K562 (cell line): ENCODE measurements at regions not wholly inside any gene's neighbourhood (a gene's known extent, or its start where the extent isn't known, plus 50 kb on each side); places are given as distances from the start of the nearest gene placed in this dataset.

Experiments used
- ATAC-seq: fragments of 200-7000 bp; cut with Tn5 transposase; 3 replicates; pipeline ENCODE4 v1.9.1; 2020; ENCODE audit warnings: moderate library complexity
- BruUV-seq: library from RNA; stranded (reverse); fragments of 400-500 nt; replicated peaks from 2 replicates; lab custom pipeline; 2021; lab: Mats Ljungman, UMichigan
- CTCF ChIA-PET: fragments of 300-600 bp; formaldehyde crosslinking; extraction: SDS; loops from one replicate; lab custom pipeline; 2021; ENCODE audit warnings: low intra/inter-chr PET ratio; lab: Yijun Ruan, JAX
- POLR2A ChIA-PET: fragments of 300-600, 350-650 bp; sonication (Branson Sonifier 250); formaldehyde crosslinking; extraction: SDS; loops from one replicate; lab custom pipeline; 2021; ENCODE audit warnings: antibody characterized with exemption, inconsistent platforms; lab: Yijun Ruan, JAX
- DNase-seq, 4 experiments: peaks; one replicate each; pipeline versions ENCODE4 v3.0.0 to v3.0.0-alpha.2; 2011 to 2018; ENCODE audit warnings: low spot score in 3 of 4, mixed read lengths in 3 of 4; ENCODE audit errors: extremely low read depth in 1 of 4
- FAIRE-seq: peaks from 2 replicates; lab custom pipeline; 2011; peaks lifted over from hg19 to GRCh38; lab: Jason Lieb, UNC
- H2AFZ ChIP-seq: 2 replicates; pipeline ENCODE4 v1.6.0; 2011; ENCODE audit warnings: low read depth, low read length, control low read depth, inconsistent platforms
- H3K27ac ChIP-seq: fragments of 200-600 bp; 3 replicates; pipeline ENCODE4 v1.8.0; 2011; ENCODE audit warnings: low read depth, mild to moderate bottlenecking, control low read depth, inconsistent platforms, low read length, moderate library complexity, mixed read lengths; ENCODE audit errors: extremely low read depth
- H3K27me3 ChIP-seq, 2 experiments: fragments of 300-600 bp in 1 of 2; 2 replicates in 1 of 2; 3 replicates in 1 of 2; pipeline versions ENCODE4 v1.6.0 to v1.8.0; 2011; ENCODE audit warnings: inconsistent platforms in 2 of 2, low read length in 2 of 2, mild to moderate bottlenecking in 1 of 2, mixed read lengths in 1 of 2, moderate library complexity in 1 of 2; ENCODE audit not compliant: control insufficient read depth in 2 of 2, insufficient read depth in 2 of 2
- H3K36me3 ChIP-seq: fragments of 300-600 bp; 3 replicates; pipeline ENCODE4 v1.8.0; 2011; ENCODE audit warnings: mild to moderate bottlenecking, low read length, inconsistent platforms; ENCODE audit not compliant: control insufficient read depth, insufficient read depth
- H3K4me1 ChIP-seq, 2 experiments: fragments of 200-600 bp in 1 of 2; replicated peaks in 1 of 2; 2 replicates in 1 of 2; 3 replicates in 1 of 2; pipeline versions ENCODE4 v1.5.1 to v1.8.0; 2011; ENCODE audit warnings: inconsistent platforms in 2 of 2, low read length in 2 of 2, mild to moderate bottlenecking in 1 of 2, mixed read lengths in 1 of 2, moderate library complexity in 1 of 2; ENCODE audit not compliant: control insufficient read depth in 2 of 2, insufficient read depth in 2 of 2
- H3K4me2 ChIP-seq: 2 replicates; pipeline ENCODE4 v1.6.1; 2011; ENCODE audit warnings: low read length, control low read depth, inconsistent platforms, mixed read lengths; ENCODE audit not compliant: insufficient read depth
- H3K4me3 ChIP-seq: fragments of 200-600 bp; sonication (generic), shearing (Covaris generic); 2 replicates; pipeline ENCODE4 v1.5.1; 2016; ENCODE audit warnings: control low read depth, inconsistent platforms
- H3K79me2 ChIP-seq: fragments of 200-600 bp; 3 replicates; pipeline ENCODE4 v1.8.0; 2011; ENCODE audit warnings: low read length, inconsistent platforms; ENCODE audit not compliant: control insufficient read depth, insufficient read depth
- H3K9ac ChIP-seq, 2 experiments: 2 replicates each; pipeline versions ENCODE4 v1.6.0 to v1.6.1; 2011; ENCODE audit warnings: low read depth in 2 of 2, low read length in 2 of 2, control low read depth in 1 of 2, inconsistent platforms in 1 of 2, mild to moderate bottlenecking in 1 of 2, mixed read lengths in 1 of 2; ENCODE audit not compliant: insufficient read depth in 1 of 2
- H3K9me1 ChIP-seq: one replicate; pipeline ENCODE4 v1.6.0; 2011; ENCODE audit warnings: inconsistent platforms, mild to moderate bottlenecking, low read length, moderate library complexity; ENCODE audit not compliant: control insufficient read depth, insufficient read depth
- H3K9me3 ChIP-seq: replicated peaks from 2 replicates; pipeline ENCODE4 v1.5.1; 2011; ENCODE audit warnings: low read depth, low read length, inconsistent platforms; ENCODE audit not compliant: control insufficient read depth, insufficient read depth
- H4K20me1 ChIP-seq: replicated peaks from 2 replicates; pipeline ENCODE4 v1.6.1; 2011; ENCODE audit warnings: low read length, inconsistent platforms, mixed read lengths; ENCODE audit not compliant: control insufficient read depth, insufficient read depth
- EHMT2 ChIP-seq: fragments of 450-650 bp; IDR thresholded peaks from 2 replicates; pipeline ENCODE4 v1.6.1; 2018; ENCODE audit warnings: antibody characterized with exemption
- FOXJ3 ChIP-seq: sonication (generic); formaldehyde crosslinking; IDR thresholded peaks from 2 replicates; pipeline ENCODE4 v1.4.0; 2020; ENCODE audit warnings: mild to moderate bottlenecking, missing genetic modification reagents
- KDM5B ChIP-seq: fragments of 200-600 bp; sonication (generic); IDR thresholded peaks from 2 replicates; pipeline ENCODE4 v1.6.1; 2012; ENCODE audit warnings: low read depth, mild to moderate bottlenecking, moderate library complexity, low read length, control low read depth, inconsistent platforms; ENCODE audit not compliant: insufficient replicate concordance
- SMC3 ChIP-seq: conservative IDR thresholded peaks from 2 replicates; pipeline ENCODE4 v1.6.1; 2011; ENCODE audit warnings: low read depth, low read length, improper control_type of control experiment; ENCODE audit not compliant: insufficient read depth
- TCF7L2 ChIP-seq: fragments of 150-350 bp; IDR thresholded peaks from 2 replicates; pipeline ENCODE4 v1.6.1; 2016; ENCODE audit warnings: low read depth, mild to moderate bottlenecking, low read length, moderate library complexity
- ZHX1 ChIP-seq: fragments of 150-350 bp; conservative IDR thresholded peaks from 2 replicates; pipeline ENCODE4 v1.6.1; 2014; ENCODE audit warnings: low read length
- ZNF232 ChIP-seq: sonication (generic); formaldehyde crosslinking; IDR thresholded peaks from 2 replicates; pipeline ENCODE4 v1.8.0; 2022; ENCODE audit warnings: mild to moderate bottlenecking, missing genetic modification reagents
- ZNF239 ChIP-seq: fragments of 250-450 bp; sonication (Bioruptor Pico); IDR thresholded peaks from 2 replicates; pipeline ENCODE4 v1.4.0; 2020; ENCODE audit warnings: mild to moderate bottlenecking
- ZNF707 ChIP-seq: fragments of 250-450 bp; sonication (Bioruptor Pico); conservative IDR thresholded peaks from 2 replicates; pipeline ENCODE4 v1.8.0; 2022; ENCODE audit warnings: inconsistent platforms, mild to moderate bottlenecking, moderate library complexity
- WGBS: fragments of 100-300 bp; shearing (Covaris generic); methylation state at CpG from one replicate; pipeline ENCODE4 v1.1.6; 2016; ENCODE audit warnings: low coverage, mixed read lengths; ENCODE audit not compliant: insufficient coverage; ENCODE audit errors: missing lambda C conversion rate; 5-methylcytosine and 5-hydroxymethylcytosine counted together
- in situ Hi-C: fragments of 300-500 bp; cut with MboI; formaldehyde crosslinking; loops from 4 replicates; pipeline ENCODE4 v1.15.0; 2018; ENCODE audit warnings: inconsistent platforms, mixed read lengths
- intact Hi-C: fragments of 100-400 bp; cut with micrococcal nuclease; formaldehyde crosslinking; loops from 2 replicates; pipeline ENCODE4 v1.14.2; 2022

GRCh38 chr7:10468908-10469307, 504.8 kb upstream of the PHF14 start:
- intact Hi-C loops = no loop called here
- DNase-seq (no peak), FAIRE-seq (no peak), ATAC-seq (no peak)
- H3K9me1 ChIP-seq = no peaks in the 10 kb centered on the region
- no peak overlapping the region for H3K4me3 ChIP-seq
- in situ Hi-C loops = no loop called here
- 66% methylated on average over 6 of the region's 6 CpGs for WGBS
- POLR2A ChIA-PET = no interaction called here
- TF ChIP-seq SMC3 (no peak), KDM5B (no peak), EHMT2 (no peak), ZNF232 (CRISPR knock-in tag) (no peak), FOXJ3 (CRISPR knock-in tag) (no peak), TCF7L2 (no peak), ZNF707 (CRISPR knock-in tag) (no peak)
- BruUV-seq = no TSS peak
- H3K4me2 ChIP-seq = no peak overlapping the region
- CTCF ChIA-PET = no interaction called here
- no peak overlapping the region for H3K9ac ChIP-seq
- no peak overlapping the region for H2AFZ ChIP-seq
- 0 out of 2 replicates have a peak, but pooled peaks cover 2% of the 10 kb centered on the region for H3K9me3 ChIP-seq
- no peaks in the 10 kb centered on the region for H3K27me3 ChIP-seq
- H3K27ac ChIP-seq = no peak overlapping the region
- no peaks in the 10 kb centered on the region for H4K20me1 ChIP-seq
- H3K79me2 ChIP-seq = no peaks in the 10 kb centered on the region
- 0 out of 3 replicates have a peak, but pooled peaks cover 3% of the 10 kb centered on the region for H3K36me3 ChIP-seq
- no peaks in the 10 kb centered on the region for H3K4me1 ChIP-seq

GRCh38 chr7:10469476-10469875, 504.2 kb upstream of the PHF14 start:
- CTCF ChIA-PET = no interaction called here
- Histone ChIP-seq H3K4me1 (no peaks in the 10 kb centered on the region), H3K27me3 (no peaks in the 10 kb centered on the region), H3K4me2 (no peak overlapping the region), H3K36me3 (0 out of 3 replicates have a peak, but pooled peaks cover 3% of the 10 kb centered on the region), H3K9me1 (no peaks in the 10 kb centered on the region), H3K9me3 (0 out of 2 replicates have a peak, but pooled peaks cover 2% of the 10 kb centered on the region), H4K20me1 (no peaks in the 10 kb centered on the region), H2AFZ (no peak overlapping the region)
- 57% methylated on average over 7 of the region's 7 CpGs for WGBS
- ATAC-seq (no peak), DNase-seq (no peak), FAIRE-seq (no peak)
- in situ Hi-C loops = no loop called here
- intact Hi-C loops = no loop called here
- no peak for TF ChIP-seq ZHX1
- peak; percentile 47 for TF ChIP-seq ZNF239 (CRISPR knock-in tag)
- TF ChIP-seq, all 486 proteins: peak for 1
- Histone ChIP-seq H3K27ac (no peak overlapping the region), H3K4me3 (no peak overlapping the region), H3K79me2 (no peaks in the 10 kb centered on the region), H3K9ac (no peak overlapping the region)
- no TSS peak for BruUV-seq
- POLR2A ChIA-PET = no interaction called here
